HepG2 (cell line): ENCODE measurements at regions not wholly inside any gene's neighbourhood (a gene's known extent, or its start where the extent isn't known, plus 50 kb on each side); places are given as distances from the start of the nearest gene placed in this dataset.
A peak's percentile ranks its signal among the peaks of the same experiment; 100 is the strongest.

Source experiments
- HDAC1 ChIP-seq: sonication (generic); formaldehyde crosslinking; IDR thresholded peaks from 2 replicates; pipeline ENCODE4 v1.5.1; 2020; ENCODE audit warnings: mild to moderate bottlenecking, missing genetic modification reagents
- RBFOX2 ChIP-seq: fragments of 200-400 bp; formaldehyde crosslinking; IDR thresholded peaks from 2 replicates; pipeline ENCODE4 v1.6.1; 2017; ENCODE audit warnings: low read depth, mild to moderate bottlenecking, low read length
- TGIF2 ChIP-seq: IDR thresholded peaks from 2 replicates; pipeline ENCODE4 v1.6.1; 2016; ENCODE audit warnings: control low read depth, missing compliant biosample characterization
- U2AF2 ChIP-seq: fragments of 200-400 bp; formaldehyde crosslinking; IDR thresholded peaks from 2 replicates; pipeline ENCODE4 v1.6.1; 2017; ENCODE audit warnings: low read depth, mild to moderate bottlenecking, low read length
- YEATS4 ChIP-seq: sonication (generic); formaldehyde crosslinking; IDR thresholded peaks from 2 replicates; pipeline ENCODE4 v1.4.0; 2020; ENCODE audit warnings: missing genetic modification reagents, borderline replicate concordance
- ZBTB7A ChIP-seq: sonication (generic); formaldehyde crosslinking; IDR thresholded peaks from 2 replicates; pipeline ENCODE4 v1.8.0; 2022; ENCODE audit warnings: mild to moderate bottlenecking, missing genetic modification reagents
- ZBTB7B ChIP-seq: sonication (generic); formaldehyde crosslinking; IDR thresholded peaks from 2 replicates; pipeline ENCODE4 v1.4.0; 2020; ENCODE audit warnings: missing genetic modification reagents
- ZNF224 ChIP-seq: sonication (generic); formaldehyde crosslinking; IDR thresholded peaks from 2 replicates; pipeline ENCODE4 v1.5.0; 2020; ENCODE audit warnings: mild to moderate bottlenecking, missing genetic modification reagents
- ZNF432 ChIP-seq: sonication (generic); formaldehyde crosslinking; IDR thresholded peaks from 2 replicates; pipeline ENCODE4 v1.5.0; 2020; ENCODE audit warnings: missing genetic modification reagents, mild to moderate bottlenecking, borderline replicate concordance
- ZNF446 ChIP-seq: sonication (generic); formaldehyde crosslinking; IDR thresholded peaks from 2 replicates; pipeline ENCODE4 v1.5.0; 2020; ENCODE audit warnings: mild to moderate bottlenecking, missing genetic modification reagents
- ZNF614 ChIP-seq: IDR thresholded peaks from 2 replicates; pipeline ENCODE4 v1.6.1; 2018; ENCODE audit warnings: missing biosample characterization, missing genetic modification reagents, inconsistent platforms, borderline replicate concordance
- ZNF891 ChIP-seq: sonication (generic); formaldehyde crosslinking; IDR thresholded peaks from 2 replicates; pipeline ENCODE4 v1.5.0; 2020; ENCODE audit warnings: mild to moderate bottlenecking, missing genetic modification reagents
- ZSCAN9 ChIP-seq: IDR thresholded peaks from 2 replicates; pipeline ENCODE4 v1.6.1; 2016; ENCODE audit warnings: borderline replicate concordance
- TF ChIP-seq, protein P1 (sequence below): sonication (generic); formaldehyde crosslinking; IDR thresholded peaks from 2 replicates; pipeline ENCODE4 v1.4.0; 2020; ENCODE audit warnings: low read depth, missing genetic modification reagents
- TF ChIP-seq, protein P2 (sequence below): sonication (generic); formaldehyde crosslinking; IDR thresholded peaks from 2 replicates; pipeline ENCODE4 v1.4.0; 2020; ENCODE audit warnings: missing genetic modification reagents, borderline replicate concordance
- TF ChIP-seq, protein P3 (sequence below): sonication (generic); formaldehyde crosslinking; IDR thresholded peaks from 2 replicates; pipeline ENCODE4 v1.4.0; 2020; ENCODE audit warnings: missing genetic modification reagents
- TF ChIP-seq, protein P4 (sequence below): sonication (generic); formaldehyde crosslinking; IDR thresholded peaks from 2 replicates; pipeline ENCODE4 v1.5.0; 2020; ENCODE audit warnings: missing genetic modification reagents, mild to moderate bottlenecking, borderline replicate concordance

DNA sequence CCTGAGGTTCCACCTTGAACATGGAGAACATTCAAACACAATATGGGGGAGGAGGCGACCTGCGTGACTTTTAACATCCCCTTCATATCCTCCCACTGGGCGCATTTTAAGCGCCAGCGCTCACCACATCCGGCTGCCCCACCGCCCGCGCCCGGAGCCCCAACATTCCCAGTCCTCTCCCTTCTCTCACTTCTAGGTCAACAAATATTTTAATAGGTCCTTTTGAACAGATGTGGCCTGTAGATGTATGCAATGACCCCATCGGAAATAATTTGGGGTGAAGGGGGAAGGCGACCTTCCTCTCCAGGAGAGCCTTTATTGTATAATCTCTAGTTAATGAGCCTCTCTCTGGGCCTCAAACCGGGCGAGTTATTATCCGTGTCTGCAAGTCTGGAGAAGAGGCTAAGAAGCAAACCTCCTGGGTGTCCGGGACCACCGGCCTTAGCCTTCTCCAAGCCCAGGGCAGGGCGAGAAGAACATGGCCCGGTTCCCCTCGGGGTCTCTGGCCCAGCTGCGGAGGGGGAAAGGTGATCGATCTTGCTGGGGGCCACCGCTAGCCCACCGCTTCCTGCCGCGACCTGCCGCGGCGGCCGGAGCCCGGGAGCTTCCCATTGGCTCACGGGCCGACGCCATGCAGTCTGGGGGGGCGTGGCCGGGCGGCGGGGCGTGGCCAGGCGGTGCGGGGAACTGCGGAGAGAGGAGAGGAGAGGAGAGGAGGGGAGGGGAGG is 83.2 kb upstream of the HMGA2 start (continued):
- TF ChIP-seq, protein P1, sequence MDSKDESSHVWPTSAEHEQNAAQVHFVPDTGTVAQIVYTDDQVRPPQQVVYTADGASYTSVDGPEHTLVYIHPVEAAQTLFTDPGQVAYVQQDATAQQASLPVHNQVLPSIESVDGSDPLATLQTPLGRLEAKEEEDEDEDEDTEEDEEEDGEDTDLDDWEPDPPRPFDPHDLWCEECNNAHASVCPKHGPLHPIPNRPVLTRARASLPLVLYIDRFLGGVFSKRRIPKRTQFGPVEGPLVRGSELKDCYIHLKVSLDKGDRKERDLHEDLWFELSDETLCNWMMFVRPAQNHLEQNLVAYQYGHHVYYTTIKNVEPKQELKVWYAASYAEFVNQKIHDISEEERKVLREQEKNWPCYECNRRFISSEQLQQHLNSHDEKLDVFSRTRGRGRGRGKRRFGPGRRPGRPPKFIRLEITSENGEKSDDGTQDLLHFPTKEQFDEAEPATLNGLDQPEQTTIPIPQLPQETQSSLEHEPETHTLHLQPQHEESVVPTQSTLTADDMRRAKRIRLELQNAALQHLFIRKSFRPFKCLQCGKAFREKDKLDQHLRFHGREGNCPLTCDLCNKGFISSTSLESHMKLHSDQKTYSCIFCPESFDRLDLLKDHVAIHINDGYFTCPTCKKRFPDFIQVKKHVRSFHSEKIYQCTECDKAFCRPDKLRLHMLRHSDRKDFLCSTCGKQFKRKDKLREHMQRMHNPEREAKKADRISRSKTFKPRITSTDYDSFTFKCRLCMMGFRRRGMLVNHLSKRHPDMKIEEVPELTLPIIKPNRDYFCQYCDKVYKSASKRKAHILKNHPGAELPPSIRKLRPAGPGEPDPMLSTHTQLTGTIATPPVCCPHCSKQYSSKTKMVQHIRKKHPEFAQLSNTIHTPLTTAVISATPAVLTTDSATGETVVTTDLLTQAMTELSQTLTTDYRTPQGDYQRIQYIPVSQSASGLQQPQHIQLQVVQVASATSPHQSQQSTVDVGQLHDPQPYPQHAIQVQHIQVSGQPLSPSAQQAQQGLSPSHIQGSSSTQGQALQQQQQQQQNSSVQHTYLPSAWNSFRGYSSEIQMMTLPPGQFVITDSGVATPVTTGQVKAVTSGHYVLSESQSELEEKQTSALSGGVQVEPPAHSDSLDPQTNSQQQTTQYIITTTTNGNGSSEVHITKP (CRISPR knock-in tag) = 0 out of 2 replicates have a peak, but pooled peaks have one; percentile 18
- TF ChIP-seq RBFOX2 = peak; percentile 53
- TF ChIP-seq, protein P2, sequence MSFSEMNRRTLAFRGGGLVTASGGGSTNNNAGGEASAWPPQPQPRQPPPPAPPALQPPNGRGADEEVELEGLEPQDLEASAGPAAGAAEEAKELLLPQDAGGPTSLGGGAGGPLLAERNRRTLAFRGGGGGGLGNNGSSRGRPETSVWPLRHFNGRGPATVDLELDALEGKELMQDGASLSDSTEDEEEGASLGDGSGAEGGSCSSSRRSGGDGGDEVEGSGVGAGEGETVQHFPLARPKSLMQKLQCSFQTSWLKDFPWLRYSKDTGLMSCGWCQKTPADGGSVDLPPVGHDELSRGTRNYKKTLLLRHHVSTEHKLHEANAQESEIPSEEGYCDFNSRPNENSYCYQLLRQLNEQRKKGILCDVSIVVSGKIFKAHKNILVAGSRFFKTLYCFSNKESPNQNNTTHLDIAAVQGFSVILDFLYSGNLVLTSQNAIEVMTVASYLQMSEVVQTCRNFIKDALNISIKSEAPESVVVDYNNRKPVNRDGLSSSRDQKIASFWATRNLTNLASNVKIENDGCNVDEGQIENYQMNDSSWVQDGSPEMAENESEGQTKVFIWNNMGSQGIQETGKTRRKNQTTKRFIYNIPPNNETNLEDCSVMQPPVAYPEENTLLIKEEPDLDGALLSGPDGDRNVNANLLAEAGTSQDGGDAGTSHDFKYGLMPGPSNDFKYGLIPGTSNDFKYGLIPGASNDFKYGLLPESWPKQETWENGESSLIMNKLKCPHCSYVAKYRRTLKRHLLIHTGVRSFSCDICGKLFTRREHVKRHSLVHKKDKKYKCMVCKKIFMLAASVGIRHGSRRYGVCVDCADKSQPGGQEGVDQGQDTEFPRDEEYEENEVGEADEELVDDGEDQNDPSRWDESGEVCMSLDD = peak; percentile 36; the same call in 1 of the 2 replicates
- TF ChIP-seq YEATS4 = 0 out of 2 replicates have a peak, but pooled peaks have one; percentile 24
- 0 out of 2 replicates have a peak, but pooled peaks have one; percentile 32 for TF ChIP-seq ZNF224 (CRISPR knock-in tag)
- no peak for TF ChIP-seq ZNF432
- TF ChIP-seq HDAC1 (CRISPR knock-in tag) = peak; percentile 24; the same call in 1 of the 2 replicates
- TF ChIP-seq ZSCAN9 (CRISPR knock-in tag) = 0 out of 2 replicates have a peak, but pooled peaks have one; percentile 14
- no peak for TF ChIP-seq U2AF2
- peak; percentile 52; the same call in 1 of the 2 replicates for TF ChIP-seq ZNF891 (CRISPR knock-in tag)
- peak; percentile 81 for TF ChIP-seq ZBTB7A (CRISPR knock-in tag)
- no peak for TF ChIP-seq ZNF446 (CRISPR knock-in tag)
- peak; percentile 87 for TF ChIP-seq ZBTB7B
- 0 out of 2 replicates have a peak, but pooled peaks have one; percentile 13 for TF ChIP-seq ZNF614
- no peak for TF ChIP-seq TGIF2 (CRISPR knock-in tag)
- TF ChIP-seq, protein P3, sequence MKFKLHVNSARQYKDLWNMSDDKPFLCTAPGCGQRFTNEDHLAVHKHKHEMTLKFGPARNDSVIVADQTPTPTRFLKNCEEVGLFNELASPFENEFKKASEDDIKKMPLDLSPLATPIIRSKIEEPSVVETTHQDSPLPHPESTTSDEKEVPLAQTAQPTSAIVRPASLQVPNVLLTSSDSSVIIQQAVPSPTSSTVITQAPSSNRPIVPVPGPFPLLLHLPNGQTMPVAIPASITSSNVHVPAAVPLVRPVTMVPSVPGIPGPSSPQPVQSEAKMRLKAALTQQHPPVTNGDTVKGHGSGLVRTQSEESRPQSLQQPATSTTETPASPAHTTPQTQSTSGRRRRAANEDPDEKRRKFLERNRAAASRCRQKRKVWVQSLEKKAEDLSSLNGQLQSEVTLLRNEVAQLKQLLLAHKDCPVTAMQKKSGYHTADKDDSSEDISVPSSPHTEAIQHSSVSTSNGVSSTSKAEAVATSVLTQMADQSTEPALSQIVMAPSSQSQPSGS (CRISPR knock-in tag) = no peak
- TF ChIP-seq, protein P4, sequence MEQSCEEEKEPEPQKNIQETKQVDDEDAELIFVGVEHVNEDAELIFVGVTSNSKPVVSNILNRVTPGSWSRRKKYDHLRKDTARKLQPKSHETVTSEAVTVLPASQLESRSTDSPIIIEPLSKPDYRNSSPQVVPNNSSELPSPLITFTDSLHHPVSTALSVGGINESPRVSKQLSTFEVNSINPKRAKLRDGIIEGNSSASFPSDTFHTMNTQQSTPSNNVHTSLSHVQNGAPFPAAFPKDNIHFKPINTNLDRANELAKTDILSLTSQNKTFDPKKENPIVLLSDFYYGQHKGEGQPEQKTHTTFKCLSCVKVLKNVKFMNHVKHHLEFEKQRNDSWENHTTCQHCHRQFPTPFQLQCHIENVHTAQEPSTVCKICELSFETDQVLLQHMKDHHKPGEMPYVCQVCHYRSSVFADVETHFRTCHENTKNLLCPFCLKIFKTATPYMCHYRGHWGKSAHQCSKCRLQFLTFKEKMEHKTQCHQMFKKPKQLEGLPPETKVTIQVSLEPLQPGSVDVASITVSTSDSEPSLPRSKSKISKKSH = 0 out of 2 replicates have a peak, but pooled peaks have one; percentile 43
